ACHN (cell line): ENCODE measurements at regions not wholly inside any gene's neighbourhood (a gene's known extent, or its start where the extent isn't known, plus 50 kb on each side); places are given as distances from the start of the nearest gene placed in this dataset.

Experiments
- DNase-seq: peaks from one replicate; pipeline ENCODE4 v3.0.0-alpha.2; 2015
- in situ Hi-C: cut with HindIII; loops from 2 replicates; pipeline ENCODE4 v1.10.0; 2017; ENCODE audit warnings: low sequenced_read_pairs, low pct_ligation_motif_present, low pct_unique_long_range_greater_than_20kb

DNA sequence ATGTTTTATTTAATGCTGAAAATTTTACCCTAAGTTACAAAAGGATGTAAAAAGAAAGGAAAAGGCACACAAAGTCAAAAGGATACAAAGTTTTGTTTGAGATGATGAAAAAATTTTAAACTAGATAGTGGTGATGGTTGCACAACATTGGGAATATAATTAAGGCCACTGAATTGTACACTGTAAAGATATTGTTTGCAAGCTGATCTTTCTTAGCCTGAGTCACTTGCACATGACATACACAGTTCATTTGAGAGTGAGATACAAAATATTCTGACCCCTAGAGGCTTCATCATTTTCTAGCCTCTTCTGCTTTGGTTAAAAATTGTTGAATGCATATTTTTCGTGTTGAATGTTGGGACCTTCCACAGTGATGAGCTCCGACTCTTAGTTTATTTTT lies 462.6 kb downstream of the HDGFL1 start:
- in situ Hi-C loops = no loop called here
- DNase-seq = no peak

DNA sequence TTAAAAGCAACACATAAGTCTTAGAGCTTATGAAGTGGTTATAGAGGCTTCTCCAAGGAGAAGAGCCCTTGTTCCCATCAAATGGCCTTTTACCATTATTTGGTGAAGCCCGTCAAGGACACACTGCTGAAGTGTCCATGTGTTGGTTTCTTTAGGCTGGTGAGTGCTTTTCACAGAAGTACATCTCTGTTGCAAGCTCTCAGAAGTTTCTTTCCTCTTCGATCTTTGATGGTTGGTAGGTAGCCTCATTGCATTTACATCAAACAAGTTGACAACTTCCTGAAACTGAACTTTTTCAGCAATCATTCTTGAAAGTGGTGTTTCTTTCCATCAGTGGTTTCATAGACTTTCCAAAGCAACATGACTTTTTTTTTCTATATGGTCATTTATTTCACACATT lies 465.6 kb downstream of the HDGFL1 start:
- DNase-seq = no peak
- in situ Hi-C loops = no loop called here

- in situ Hi-C loops = no loop called here
- DNase-seq = no peak
These were observed 467.1 kb downstream of the HDGFL1 start for GRCh38 chr6:23036406-23036983.

GRCh38 chr6:23040899-23041298 lies 471.5 kb downstream of the HDGFL1 start:
- in situ Hi-C loops = no loop called here
- no peak for DNase-seq

GRCh38 chr6:23045280-23045679 lies 475.9 kb downstream of the HDGFL1 start:
- no peak for DNase-seq
- in situ Hi-C loops = no loop called here

DNA sequence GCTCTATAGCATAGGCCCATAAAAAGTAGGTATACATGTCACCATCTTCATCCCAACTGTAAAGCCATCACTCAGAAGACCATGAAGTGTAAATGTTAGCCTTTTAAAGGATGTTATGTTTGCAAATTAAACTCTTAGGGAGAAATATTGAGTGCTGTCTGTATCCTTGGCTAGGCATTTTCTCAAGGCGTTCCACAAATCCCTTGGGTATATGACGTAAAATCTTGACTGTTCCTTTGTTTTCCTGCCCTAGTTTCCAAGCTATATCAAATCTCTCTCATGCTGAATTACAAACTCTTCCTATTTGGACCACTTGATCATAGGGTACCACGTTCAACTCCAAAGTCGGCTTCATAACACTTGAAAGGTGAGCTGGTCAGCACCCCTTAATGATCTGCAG lies 486.2 kb downstream of the HDGFL1 start:
- no peak for DNase-seq
- in situ Hi-C loops = no loop called here

GRCh38 chr6:23073821-23074220 lies 504.5 kb downstream of the HDGFL1 start:
- in situ Hi-C loops = no loop called here
- DNase-seq = no peak

GRCh38 chr6:23077772-23078171 lies 508.4 kb downstream of the HDGFL1 start:
- DNase-seq = no peak
- in situ Hi-C loops = no loop called here

DNA sequence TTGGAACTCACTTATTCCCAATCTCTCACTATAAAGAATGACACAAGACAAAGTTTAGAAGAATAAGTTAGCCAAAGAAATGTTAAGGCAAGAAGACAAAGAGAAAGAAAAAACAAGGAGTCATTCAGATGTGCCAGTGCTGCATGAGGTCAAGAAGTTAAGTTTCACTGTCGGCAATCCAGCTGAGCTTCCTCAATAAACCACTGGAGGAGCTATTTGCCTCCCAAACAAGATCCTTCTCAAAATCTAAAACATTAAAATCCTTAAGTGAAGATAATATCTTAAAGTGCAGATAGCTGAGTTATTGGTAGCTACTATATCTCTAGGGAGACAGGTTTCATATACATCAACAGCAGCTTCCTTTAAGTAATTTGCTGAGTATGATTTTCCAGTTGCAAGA lies 512.3 kb downstream of the HDGFL1 start:
- peak; percentile 2 for DNase-seq
- in situ Hi-C loops = no loop called here

GRCh38 chr6:23086100-23086499 lies 516.7 kb downstream of the HDGFL1 start:
- in situ Hi-C loops = no loop called here

DNA sequence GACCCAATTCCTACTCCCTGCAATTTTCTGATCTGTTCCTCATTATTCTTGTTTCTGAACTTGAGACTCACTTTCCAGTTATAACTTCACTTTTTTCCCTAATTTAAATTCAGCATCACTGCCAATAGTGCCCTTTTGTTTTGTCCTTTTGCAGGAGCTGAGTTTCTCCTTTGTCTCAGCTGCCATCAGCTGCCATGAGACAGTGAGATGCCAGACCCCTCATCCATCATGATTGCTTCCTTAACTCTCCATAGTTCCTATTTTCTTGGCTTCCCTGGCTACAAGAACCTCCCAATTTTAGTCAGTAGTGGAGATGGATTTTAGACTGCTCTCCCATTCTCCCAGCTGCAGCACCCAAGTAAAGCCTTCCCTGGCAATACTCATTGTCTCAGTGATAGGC lies 518.1 kb downstream of the HDGFL1 start:
- no peak for DNase-seq
- in situ Hi-C loops = no loop called here

More at GRCh38 chr6:23086100-23086499, 516.7 kb downstream of the HDGFL1 start:
- no peak for DNase-seq

GRCh38 chr6:23088761-23089160 lies 519.4 kb downstream of the HDGFL1 start:
- no peak for DNase-seq
- in situ Hi-C loops = no loop called here

DNA sequence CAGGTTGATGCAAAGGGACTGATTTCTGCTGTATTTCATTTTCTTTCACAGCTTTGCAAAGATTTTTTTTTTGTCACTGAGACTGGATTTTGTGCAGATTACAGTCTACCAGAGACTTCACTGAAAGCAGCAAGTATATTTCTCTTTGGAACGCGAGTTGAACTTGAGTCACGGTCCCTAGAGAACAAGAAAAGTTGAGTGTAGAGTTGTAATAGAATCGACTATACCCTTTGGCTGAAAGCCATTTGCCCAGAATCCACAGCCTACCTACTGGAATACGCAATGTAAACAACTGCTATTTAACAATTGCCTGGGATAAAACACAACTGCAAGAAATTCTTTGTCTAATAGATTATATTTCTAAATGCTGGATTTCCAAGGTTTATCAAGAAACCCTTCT lies 520.6 kb downstream of the HDGFL1 start:
- no peak for DNase-seq
- in situ Hi-C loops = no loop called here

GRCh38 chr6:23091795-23092194 lies 522.4 kb downstream of the HDGFL1 start:
- in situ Hi-C loops = no loop called here
- DNase-seq = no peak

GRCh38 chr6:23096876-23097275 lies 527.5 kb downstream of the HDGFL1 start:
- DNase-seq = no peak
- in situ Hi-C loops = no loop called here

DNA sequence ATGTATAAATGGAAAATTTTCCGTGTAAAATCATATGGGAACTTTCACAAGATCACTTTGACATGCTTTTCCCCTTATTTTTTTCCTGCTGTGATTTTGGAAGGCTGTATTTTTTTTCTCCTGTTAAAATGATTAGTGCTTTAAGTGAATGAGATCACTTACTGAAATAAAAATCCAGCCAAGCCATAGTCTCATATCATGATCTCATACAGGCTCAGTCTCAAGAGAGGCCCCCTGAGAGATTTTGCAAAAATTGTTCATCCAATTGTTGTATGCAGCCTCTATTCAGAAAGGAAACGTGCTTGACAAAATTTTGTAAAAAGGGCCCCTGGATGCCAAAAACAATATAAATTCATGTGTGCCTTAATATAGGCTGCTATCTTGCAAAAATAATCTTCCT lies 528.2 kb downstream of the HDGFL1 start:
- in situ Hi-C loops = no loop called here

GRCh38 chr6:23106951-23107350 lies 537.6 kb downstream of the HDGFL1 start:
- DNase-seq = no peak

More for the DNA sequence above, 528.2 kb downstream of the HDGFL1 start:
- DNase-seq = no peak

GRCh38 chr6:23111984-23112383 lies 542.6 kb downstream of the HDGFL1 start:
- no peak for DNase-seq
- in situ Hi-C loops = no loop called here

More at GRCh38 chr6:23106951-23107350, 537.6 kb downstream of the HDGFL1 start:
- in situ Hi-C loops = no loop called here

GRCh38 chr6:23114812-23115504 lies 545.6 kb downstream of the HDGFL1 start:
- in situ Hi-C loops = no loop called here
- DNase-seq = no peak

DNA sequence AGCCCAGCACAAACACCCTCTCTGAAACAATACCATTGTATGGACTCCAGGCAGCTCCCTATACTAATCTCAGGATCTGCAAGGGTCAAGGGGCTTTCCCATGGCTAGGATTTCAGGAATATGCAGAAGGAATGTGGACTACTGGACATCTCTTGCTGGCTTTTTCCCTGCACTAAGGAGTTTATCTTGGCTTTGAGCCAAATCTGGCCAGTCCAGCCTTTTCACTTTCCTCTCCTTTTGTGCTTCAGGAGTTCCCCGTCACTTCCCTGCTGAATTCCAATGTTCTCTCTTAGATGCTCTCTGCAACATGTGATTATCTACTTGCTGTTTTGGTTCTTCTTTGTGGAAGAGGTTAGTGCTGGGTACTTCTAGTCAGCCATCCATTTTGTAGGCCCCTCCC lies 568.2 kb downstream of the HDGFL1 start:
- no peak for DNase-seq
- in situ Hi-C loops = no loop called here
